HEK293 (cell line): ENCODE measurements at regions not wholly inside any gene's neighbourhood (a gene's known extent, or its start where the extent isn't known, plus 50 kb on each side); places are given as distances from the start of the nearest gene placed in this dataset.

Experiments
- CTCF ChIA-PET: fragments of 350-600 bp; formaldehyde crosslinking; extraction: SDS; loops from one replicate; lab custom pipeline; 2021; ENCODE audit warnings: antibody characterized with exemption; lab: Yijun Ruan, JAX
- POLR2A ChIA-PET: fragments of 300-600 bp; formaldehyde crosslinking; extraction: SDS; loops from one replicate; lab custom pipeline; 2020; ENCODE audit warnings: antibody characterized with exemption, inconsistent platforms; lab: Yijun Ruan, JAX
- H3K27ac ChIP-seq: fragments of 200-500 bp; sonication (Bioruptor generic); 2 replicates; pipeline ENCODE4 v1.5.1; 2014; ENCODE audit warnings: low read depth, low read length, control low read depth, inconsistent platforms; ENCODE audit errors: extremely low read depth
- H3K36me3 ChIP-seq, 2 experiments: fragments of 200-500 bp in 1 of 2; sonication (Bioruptor generic) in 1 of 2; 1 replicate in 1 of 2; 2 replicates in 1 of 2; pipeline ENCODE4 v1.5.1; 2014 to 2017; ENCODE audit warnings: inconsistent platforms in 2 of 2, low read length in 2 of 2; ENCODE audit not compliant: control insufficient read depth in 2 of 2, insufficient read depth in 1 of 2
- H3K4me1 ChIP-seq: fragments of 200-500 bp; sonication (Bioruptor generic); 2 replicates; pipeline ENCODE4 v1.5.1; 2014; ENCODE audit warnings: mild to moderate bottlenecking, low read length, inconsistent platforms; ENCODE audit not compliant: control insufficient read depth, insufficient read depth
- H3K4me3 ChIP-seq: 2 replicates; pipeline ENCODE4 v1.5.1; 2011; ENCODE audit warnings: low read depth, mild to moderate bottlenecking, control low read depth, low read length, moderate library complexity
- H3K9me3 ChIP-seq: fragments of 200-500 bp; sonication (Bioruptor generic); 2 replicates; pipeline ENCODE4 v1.5.1; 2014; ENCODE audit warnings: low read depth, low read length, inconsistent platforms; ENCODE audit not compliant: control insufficient read depth, insufficient read depth
- BCL11B ChIP-seq: fragments of 450-650 bp; formaldehyde crosslinking; IDR thresholded peaks from 2 replicates; pipeline ENCODE4 v1.5.1; 2016; ENCODE audit warnings: low read depth, missing biosample characterization, missing genetic modification characterization
- GLI4 ChIP-seq: fragments of 450-650 bp; formaldehyde crosslinking; IDR thresholded peaks from 2 replicates; pipeline ENCODE4 v1.5.1; 2016; ENCODE audit warnings: missing biosample characterization, missing genetic modification characterization
- KLF1 ChIP-seq: fragments of 450-650 bp; formaldehyde crosslinking; IDR thresholded peaks from 2 replicates; pipeline ENCODE4 v1.5.1; 2016; ENCODE audit warnings: missing biosample characterization, missing genetic modification characterization
- KLF10 ChIP-seq: fragments of 450-650 bp; IDR thresholded peaks from 2 replicates; pipeline ENCODE4 v1.5.1; 2018; ENCODE audit warnings: missing biosample characterization, mild to moderate bottlenecking, missing genetic modification characterization
- SETDB1 ChIP-seq: IDR thresholded peaks from one replicate; pipeline ENCODE4 v1.6.1; 2017; ENCODE audit warnings: mild to moderate bottlenecking, low read length, moderate library complexity, mixed read lengths; ENCODE audit not compliant: insufficient read length
- WT1 ChIP-seq: fragments of 450-650 bp; formaldehyde crosslinking; IDR thresholded peaks from 2 replicates; pipeline ENCODE4 v1.5.1; 2016; ENCODE audit warnings: missing biosample characterization, missing genetic modification characterization
- ZBTB21 ChIP-seq: fragments of 450-650 bp; formaldehyde crosslinking; IDR thresholded peaks from 2 replicates; pipeline ENCODE4 v1.5.1; 2017; ENCODE audit warnings: missing biosample characterization, missing genetic modification characterization
- ZFP37 ChIP-seq: fragments of 450-650 bp; formaldehyde crosslinking; IDR thresholded peaks from 2 replicates; pipeline ENCODE4 v1.5.1; 2016; ENCODE audit warnings: missing biosample characterization, missing genetic modification characterization
- ZFP41 ChIP-seq: fragments of 450-650 bp; formaldehyde crosslinking; IDR thresholded peaks from 2 replicates; pipeline ENCODE4 v1.5.1; 2016; ENCODE audit warnings: missing biosample characterization, missing genetic modification characterization, borderline replicate concordance
- ZNF112 ChIP-seq: fragments of 450-650 bp; formaldehyde crosslinking; IDR thresholded peaks from 2 replicates; pipeline ENCODE4 v1.5.0; 2017; ENCODE audit warnings: missing biosample characterization, missing genetic modification characterization
- ZNF121 ChIP-seq: fragments of 450-650 bp; formaldehyde crosslinking; IDR thresholded peaks from 2 replicates; pipeline ENCODE4 v1.5.1; 2016; ENCODE audit warnings: missing biosample characterization, missing genetic modification characterization
- ZNF132 ChIP-seq: fragments of 450-650 bp; formaldehyde crosslinking; IDR thresholded peaks from 2 replicates; pipeline ENCODE4 v1.5.1; 2017; ENCODE audit warnings: missing biosample characterization, missing genetic modification characterization, borderline replicate concordance
- ZNF155 ChIP-seq: fragments of 450-650 bp; formaldehyde crosslinking; IDR thresholded peaks from 2 replicates; pipeline ENCODE4 v1.5.1; 2016; ENCODE audit warnings: missing biosample characterization, missing genetic modification characterization
- ZNF157 ChIP-seq: fragments of 450-650 bp; formaldehyde crosslinking; IDR thresholded peaks from 2 replicates; pipeline ENCODE4 v1.5.1; 2016; ENCODE audit warnings: missing biosample characterization, missing genetic modification characterization
- ZNF19 ChIP-seq: fragments of 450-650 bp; formaldehyde crosslinking; IDR thresholded peaks from 2 replicates; pipeline ENCODE4; 2016; ENCODE audit warnings: missing biosample characterization, missing genetic modification characterization, low read depth
- ZNF202 ChIP-seq: fragments of 450-650 bp; formaldehyde crosslinking; IDR thresholded peaks from 2 replicates; pipeline ENCODE4 v1.5.1; 2016; ENCODE audit warnings: missing biosample characterization, missing genetic modification characterization, borderline replicate concordance
- ZNF354C ChIP-seq: fragments of 450-650 bp; formaldehyde crosslinking; IDR thresholded peaks from 2 replicates; pipeline ENCODE4 v1.5.1; 2016; ENCODE audit warnings: missing biosample characterization, missing genetic modification characterization, low read depth, borderline replicate concordance
- ZNF501 ChIP-seq: fragments of 450-650 bp; formaldehyde crosslinking; IDR thresholded peaks from 2 replicates; pipeline ENCODE4 v1.5.1; 2016; ENCODE audit warnings: missing biosample characterization, missing genetic modification characterization
- ZNF548 ChIP-seq: fragments of 450-650 bp; formaldehyde crosslinking; IDR thresholded peaks from 2 replicates; pipeline ENCODE4 v1.5.1; 2016; ENCODE audit warnings: missing biosample characterization, missing genetic modification characterization
- ZNF558 ChIP-seq: fragments of 450-650 bp; formaldehyde crosslinking; IDR thresholded peaks from 2 replicates; pipeline ENCODE4 v1.5.1; 2016; ENCODE audit warnings: missing biosample characterization, missing genetic modification characterization
- ZNF585B ChIP-seq: fragments of 450-650 bp; formaldehyde crosslinking; IDR thresholded peaks from 2 replicates; pipeline ENCODE4 v1.5.1; 2016; ENCODE audit warnings: missing biosample characterization, missing genetic modification characterization
- ZNF600 ChIP-seq: fragments of 450-650 bp; formaldehyde crosslinking; IDR thresholded peaks from 2 replicates; pipeline ENCODE4 v1.5.1; 2016; ENCODE audit warnings: missing biosample characterization, missing genetic modification characterization
- ZNF670 ChIP-seq: fragments of 450-650 bp; formaldehyde crosslinking; IDR thresholded peaks from 2 replicates; pipeline ENCODE4 v1.5.1; 2016; ENCODE audit warnings: missing biosample characterization, missing genetic modification characterization, low read depth
- ZNF677 ChIP-seq: fragments of 450-650 bp; IDR thresholded peaks from 2 replicates; pipeline ENCODE4 v1.5.0; 2018; ENCODE audit warnings: missing biosample characterization, mild to moderate bottlenecking, missing genetic modification characterization, moderate library complexity
- ZNF768 ChIP-seq: fragments of 450-650 bp; formaldehyde crosslinking; IDR thresholded peaks from 2 replicates; pipeline ENCODE4 v1.5.1; 2018; ENCODE audit warnings: missing biosample characterization, mild to moderate bottlenecking, missing genetic modification characterization
- TF ChIP-seq, protein P1 (sequence below): fragments of 450-650 bp; formaldehyde crosslinking; IDR thresholded peaks from 2 replicates; pipeline ENCODE4 v1.5.1; 2016; ENCODE audit warnings: missing biosample characterization, missing genetic modification characterization
- TF ChIP-seq, protein P2 (sequence below): fragments of 450-650 bp; formaldehyde crosslinking; IDR thresholded peaks from 2 replicates; pipeline ENCODE4 v1.5.1; 2016; ENCODE audit warnings: missing biosample characterization, missing genetic modification characterization
- TF ChIP-seq, protein P3 (sequence below): fragments of 450-650 bp; formaldehyde crosslinking; IDR thresholded peaks from 2 replicates; pipeline ENCODE4 v1.5.1; 2016; ENCODE audit warnings: missing biosample characterization, missing genetic modification characterization

GRCh38 chr6:40282986-40283385 is 304.2 kb downstream of the LRFN2 start:
- Histone ChIP-seq H3K27ac (no peak overlapping the region), H3K4me1 (no peaks in the 10 kb centered on the region)
- ChIA-PET CTCF (interaction anchor here (0.6 kb wide), 1 partner anchor 120 kb away, joined by 3 read pairs; no protein-coding TSS in a partner anchor), POLR2A (no interaction called here)
- TF ChIP-seq ZNF354C (tag by site-specific recombination) (no peak), ZNF558 (tag by site-specific recombination) (no peak), ZNF157 (tag by site-specific recombination) (no peak), BCL11B (tag by site-specific recombination) (no peak), GLI4 (no peak), ZNF202 (tag by site-specific recombination) (no peak), ZFP37 (no peak), ZNF670 (tag by site-specific recombination) (no peak), KLF1 (tag by site-specific recombination) (no peak), SETDB1 (no peak), KLF10 (tag by site-specific recombination) (no peak)
- TF ChIP-seq, protein P1, sequence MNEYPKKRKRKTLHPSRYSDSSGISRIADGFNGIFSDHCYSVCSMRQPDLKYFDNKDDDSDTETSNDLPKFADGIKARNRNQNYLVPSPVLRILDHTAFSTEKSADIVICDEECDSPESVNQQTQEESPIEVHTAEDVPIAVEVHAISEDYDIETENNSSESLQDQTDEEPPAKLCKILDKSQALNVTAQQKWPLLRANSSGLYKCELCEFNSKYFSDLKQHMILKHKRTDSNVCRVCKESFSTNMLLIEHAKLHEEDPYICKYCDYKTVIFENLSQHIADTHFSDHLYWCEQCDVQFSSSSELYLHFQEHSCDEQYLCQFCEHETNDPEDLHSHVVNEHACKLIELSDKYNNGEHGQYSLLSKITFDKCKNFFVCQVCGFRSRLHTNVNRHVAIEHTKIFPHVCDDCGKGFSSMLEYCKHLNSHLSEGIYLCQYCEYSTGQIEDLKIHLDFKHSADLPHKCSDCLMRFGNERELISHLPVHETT = no peak
- TF ChIP-seq, all 188 proteins: peak for 0
- H3K36me3 ChIP-seq = no peaks in the 10 kb centered on the region
- H3K4me3 ChIP-seq = no peak overlapping the region
- no peaks in the 10 kb centered on the region for H3K9me3 ChIP-seq

GRCh38 chr6:40281402-40281801 is 305.8 kb downstream of the LRFN2 start:
- TF ChIP-seq ZNF121 (no peak), ZNF548 (tag by site-specific recombination) (no peak), ZNF585B (tag by site-specific recombination) (no peak), ZNF112 (no peak), ZNF501 (no peak), ZNF19 (tag by site-specific recombination) (no peak), ZNF600 (tag by site-specific recombination) (no peak), ZNF768 (tag by site-specific recombination) (no peak), ZFP41 (tag by site-specific recombination) (no peak), ZBTB21 (tag by site-specific recombination) (no peak), ZNF677 (no peak), WT1 (no peak), ZNF670 (tag by site-specific recombination) (no peak), ZNF132 (tag by site-specific recombination) (no peak), ZNF155 (no peak)
- TF ChIP-seq, protein P2, sequence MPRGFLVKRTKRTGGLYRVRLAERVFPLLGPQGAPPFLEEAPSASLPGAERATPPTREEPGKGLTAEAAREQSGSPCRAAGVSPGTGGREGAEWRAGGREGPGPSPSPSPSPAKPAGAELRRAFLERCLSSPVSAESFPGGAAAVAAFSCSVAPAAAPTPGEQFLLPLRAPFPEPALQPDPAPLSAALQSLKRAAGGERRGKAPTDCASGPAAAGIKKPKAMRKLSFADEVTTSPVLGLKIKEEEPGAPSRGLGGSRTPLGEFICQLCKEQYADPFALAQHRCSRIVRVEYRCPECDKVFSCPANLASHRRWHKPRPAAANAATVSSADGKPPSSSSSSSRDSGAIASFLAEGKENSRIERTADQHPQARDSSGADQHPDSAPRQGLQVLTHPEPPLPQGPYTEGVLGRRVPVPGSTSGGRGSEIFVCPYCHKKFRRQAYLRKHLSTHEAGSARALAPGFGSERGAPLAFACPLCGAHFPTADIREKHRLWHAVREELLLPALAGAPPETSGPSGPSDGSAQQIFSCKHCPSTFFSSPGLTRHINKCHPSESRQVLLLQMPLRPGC (tag by site-specific recombination) = no peak
- TF ChIP-seq, protein P3, sequence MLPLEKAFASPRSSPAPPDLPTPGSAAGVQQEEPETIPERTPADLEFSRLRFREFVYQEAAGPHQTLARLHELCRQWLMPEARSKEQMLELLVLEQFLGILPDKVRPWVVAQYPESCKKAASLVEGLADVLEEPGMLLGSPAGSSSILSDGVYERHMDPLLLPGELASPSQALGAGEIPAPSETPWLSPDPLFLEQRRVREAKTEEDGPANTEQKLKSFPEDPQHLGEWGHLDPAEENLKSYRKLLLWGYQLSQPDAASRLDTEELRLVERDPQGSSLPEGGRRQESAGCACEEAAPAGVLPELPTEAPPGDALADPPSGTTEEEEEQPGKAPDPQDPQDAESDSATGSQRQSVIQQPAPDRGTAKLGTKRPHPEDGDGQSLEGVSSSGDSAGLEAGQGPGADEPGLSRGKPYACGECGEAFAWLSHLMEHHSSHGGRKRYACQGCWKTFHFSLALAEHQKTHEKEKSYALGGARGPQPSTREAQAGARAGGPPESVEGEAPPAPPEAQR (tag by site-specific recombination) = no peak
- TF ChIP-seq, protein P1 = no peak
- TF ChIP-seq, all 188 proteins: peak for 0
- ChIA-PET POLR2A (no interaction called here), CTCF (interaction anchor here (1.4 kb wide), 1 partner anchor 28 kb away, joined by 3 read pairs; no protein-coding TSS in a partner anchor)
- Histone ChIP-seq H3K27ac (no peak overlapping the region), H3K36me3 (no peaks in the 10 kb centered on the region), H3K4me3 (no peak overlapping the region), H3K4me1 (no peaks in the 10 kb centered on the region), H3K9me3 (no peaks in the 10 kb centered on the region)
